Left forelimb (tissue), 1 donor: ENCODE measurements at regions not wholly inside any gene's neighbourhood (a gene's known extent, or its start where the extent isn't known, plus 50 kb on each side); places are given as distances from the start of the nearest gene placed in this dataset.
"Not testable (repeated sequence)": the region's sequence is repeated elsewhere in the genome, so short reads cannot be mapped to it uniquely, and the experiment has no call there.

Experiments used
- DNase-seq: peaks from one replicate; pipeline ENCODE4 v3.0.0-alpha.2; 2018; ENCODE audit warnings: low spot score

DNA sequence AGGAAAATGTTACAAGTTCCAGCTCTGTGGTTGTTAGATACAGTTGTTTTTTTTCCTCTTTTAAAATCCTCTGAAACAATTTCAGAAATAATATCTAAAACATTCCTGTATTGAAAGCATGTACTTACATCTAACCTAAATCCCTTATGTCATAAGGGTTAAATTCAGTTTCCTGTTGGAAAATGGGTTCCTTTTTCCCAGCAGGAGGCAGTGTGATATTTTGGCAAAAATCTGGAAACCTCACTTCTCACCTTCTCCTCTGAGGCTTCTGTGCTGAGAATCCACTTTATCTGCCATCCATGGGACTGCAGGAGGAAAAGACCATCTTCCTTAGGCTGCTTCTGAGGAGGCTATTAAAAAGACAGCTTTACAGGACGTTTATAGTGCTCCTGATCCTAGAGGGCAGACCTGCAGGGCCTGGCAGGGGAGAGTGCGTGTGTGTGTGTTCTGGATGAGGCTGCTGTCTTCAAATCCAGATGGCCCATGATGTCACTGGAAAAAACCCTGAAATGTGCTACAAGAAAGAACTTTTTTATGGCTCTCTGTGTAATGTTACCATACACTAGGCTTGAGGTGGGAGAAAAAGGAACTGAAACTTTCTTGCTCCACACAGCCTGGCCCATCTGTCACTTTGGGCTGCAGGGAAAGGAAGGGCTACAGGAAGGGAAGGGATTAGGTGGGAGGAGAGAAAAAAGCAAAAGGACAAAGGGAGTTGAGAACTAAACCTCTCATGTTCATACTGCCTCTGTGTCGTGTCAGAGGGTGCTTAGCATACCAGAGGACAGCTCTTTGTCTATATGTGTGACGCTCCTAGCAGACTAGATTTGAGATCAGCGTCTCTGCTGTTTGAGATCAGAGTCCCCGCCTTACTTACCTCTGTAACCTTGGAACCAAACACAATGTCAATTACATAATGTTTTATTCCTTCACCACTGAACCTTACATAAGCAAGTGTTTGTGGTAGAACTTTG, 379.2 kb upstream of the SPAG17 start:
- no peak for DNase-seq

DNA sequence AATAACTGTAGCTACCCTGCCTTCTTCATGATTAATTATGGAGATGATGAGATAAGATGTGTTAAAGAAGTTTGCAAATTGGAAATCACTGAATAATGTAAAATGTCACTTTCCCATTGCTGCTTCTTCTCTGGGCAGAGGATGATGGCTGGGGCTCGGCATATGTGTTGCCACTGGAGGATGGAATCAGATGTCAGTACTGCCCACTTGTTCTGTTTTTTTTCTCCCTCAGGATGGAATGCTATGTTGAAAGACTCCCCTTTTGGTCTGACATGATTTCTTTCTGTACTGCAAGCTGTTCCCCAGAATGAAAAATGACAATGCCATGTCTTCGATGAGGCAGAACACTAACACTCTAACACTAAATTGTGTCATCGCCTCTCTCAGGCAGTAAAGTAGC, 373.9 kb upstream of the SPAG17 start:
- no peak for DNase-seq

- DNase-seq, result no peak
Observed at GRCh38 chr1:118556936-118557335, 371.9 kb upstream of the SPAG17 start.

DNA sequence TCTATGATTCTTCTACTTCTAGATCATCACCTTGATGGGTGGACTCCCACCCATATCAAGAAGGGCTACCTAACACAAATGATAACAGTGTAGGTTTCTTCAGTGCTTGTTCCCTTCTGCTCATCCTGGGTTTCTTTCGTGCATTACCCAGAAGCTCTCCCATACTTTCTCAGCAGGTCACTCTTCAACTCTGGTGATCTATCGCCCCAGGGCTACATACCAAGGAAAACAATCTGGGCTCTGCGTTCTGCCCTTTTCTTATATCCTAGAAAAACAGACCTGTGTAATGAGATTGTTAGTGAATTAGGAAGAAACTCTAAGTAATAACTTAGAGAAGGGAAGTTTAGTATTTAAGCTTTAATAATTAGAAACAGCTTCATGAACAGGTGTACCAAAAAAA, 370.6 kb upstream of the SPAG17 start:
- DNase-seq, result no peak

DNA sequence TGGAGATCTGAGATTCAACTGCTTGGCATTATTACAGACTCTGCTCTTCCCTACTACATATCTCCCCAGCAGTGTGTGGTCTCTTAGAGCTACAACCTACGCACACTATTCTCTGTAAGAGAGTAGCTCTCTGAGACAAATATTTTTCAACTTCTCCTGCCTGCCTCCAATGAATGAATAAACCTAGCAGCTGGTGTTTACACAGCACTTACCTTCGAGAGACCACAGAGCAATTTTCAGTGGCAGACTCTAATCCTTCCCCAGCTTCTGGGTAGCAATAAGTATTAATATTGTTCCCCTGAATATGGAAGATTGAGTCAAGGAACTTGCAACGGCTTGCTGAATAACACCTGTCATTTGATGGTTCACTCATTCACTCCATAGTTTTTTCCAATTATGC, 350.9 kb upstream of the SPAG17 start:
- no peak for DNase-seq

DNA sequence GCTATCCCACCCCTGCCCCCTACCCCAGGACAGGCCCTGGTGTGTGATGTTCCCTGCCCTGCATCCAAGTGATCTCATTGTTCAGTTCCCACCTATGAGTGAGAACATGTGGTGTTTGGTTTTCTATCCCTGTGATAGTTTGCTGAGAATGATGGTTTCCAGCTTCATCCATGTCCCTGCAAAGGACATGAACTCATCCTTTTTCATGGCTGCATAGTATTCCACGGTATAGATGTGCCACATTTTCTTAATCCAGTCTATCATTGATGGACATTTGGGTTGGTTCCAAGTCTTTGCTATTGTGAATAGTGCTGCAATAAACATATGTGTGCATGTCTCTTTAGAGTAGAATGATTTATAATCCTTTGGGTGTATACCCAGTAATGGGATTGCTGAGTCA, 326.9 kb upstream of the SPAG17 start:
- DNase-seq, result not testable (repeated sequence)

DNA sequence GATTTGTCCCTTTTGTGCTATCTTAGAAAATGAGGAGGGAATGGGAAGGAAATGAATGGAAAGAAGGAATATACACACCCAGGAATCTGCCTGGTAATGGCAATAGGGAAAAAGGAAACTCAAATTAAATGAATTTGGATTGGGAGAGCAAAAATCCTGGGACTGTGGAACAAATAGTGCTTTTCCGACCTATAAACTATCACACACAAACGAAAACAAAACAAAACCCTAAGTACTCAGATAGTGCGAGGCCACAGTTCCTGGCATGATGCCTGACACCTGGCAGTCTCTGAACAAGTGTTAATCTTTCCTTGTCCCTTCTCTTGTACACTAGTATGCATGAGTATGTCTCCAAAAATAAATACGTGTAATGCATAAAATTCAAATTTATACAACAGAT, 319.8 kb upstream of the SPAG17 start:
- DNase-seq, result no peak

DNA sequence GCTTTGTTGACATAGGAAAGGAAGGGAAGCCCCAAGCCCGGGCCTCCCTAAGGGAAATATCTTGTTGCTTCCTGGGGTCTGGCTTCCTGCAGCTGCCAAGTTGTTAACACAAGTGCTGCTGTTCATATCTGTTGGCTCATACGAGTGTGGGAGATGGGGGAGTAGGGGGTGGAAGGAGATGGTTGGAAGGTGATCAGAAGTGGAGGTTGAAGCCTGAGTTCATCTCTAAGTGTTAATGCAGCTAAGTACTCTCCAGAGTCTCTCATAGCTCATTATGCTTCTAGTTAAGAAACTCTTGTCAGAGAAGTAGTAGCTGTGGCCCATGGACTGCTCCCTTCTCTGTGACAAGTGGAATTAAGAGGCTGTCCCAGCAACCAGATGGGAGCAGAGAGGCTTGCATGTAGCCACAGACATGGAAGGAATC, 319.2 kb upstream of the SPAG17 start:
- no peak for DNase-seq

GRCh38 chr1:118503752-118504151, 318.7 kb upstream of the SPAG17 start:
- DNase-seq, result no peak

DNA sequence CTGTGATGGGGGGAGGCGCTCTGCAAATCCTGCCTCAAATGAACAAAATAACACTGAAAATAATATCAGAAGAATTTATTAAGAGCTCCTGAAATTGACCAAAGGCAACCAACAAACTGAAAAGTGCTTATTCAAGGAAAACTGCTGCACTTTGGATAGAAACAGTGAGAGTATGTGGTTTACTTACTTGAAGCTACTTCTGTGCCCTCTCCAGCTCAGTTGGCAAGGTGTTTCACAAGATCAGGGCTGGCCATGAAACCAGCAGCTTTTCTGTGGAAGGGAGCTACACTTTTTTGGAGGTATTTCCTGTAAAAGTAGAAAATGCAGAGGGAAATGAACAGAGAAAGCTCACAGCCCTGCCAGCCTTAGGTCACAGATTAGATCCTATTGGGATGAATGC, 310.0 kb upstream of the SPAG17 start:
- DNase-seq, result no peak

DNA sequence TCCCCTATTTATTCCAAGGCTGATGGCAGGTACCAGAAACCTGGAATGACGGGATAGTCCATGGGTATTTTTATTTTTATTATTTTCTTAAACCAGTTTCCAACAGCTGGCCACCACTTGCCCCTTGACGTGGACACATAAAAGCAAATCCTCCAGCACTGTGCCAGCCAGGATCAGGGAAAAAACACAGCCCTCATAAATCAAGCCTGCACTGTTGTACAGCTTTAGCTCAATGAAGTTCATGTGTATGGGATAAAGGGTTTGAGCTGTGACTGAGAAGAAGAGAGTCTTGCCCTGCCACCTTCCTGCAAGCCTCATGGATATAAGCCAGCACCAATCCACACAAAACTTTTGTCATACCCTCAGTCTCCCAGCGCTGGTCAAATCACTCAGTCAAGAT, 303.8 kb upstream of the SPAG17 start:
- DNase-seq, result no peak

GRCh38 chr1:118487932-118488331, 302.9 kb upstream of the SPAG17 start:
- no peak for DNase-seq

GRCh38 chr1:118487091-118487490, 302.1 kb upstream of the SPAG17 start:
- DNase-seq, result no peak

- no peak for DNase-seq
Observed at GRCh38 chr1:118486199-118486598, 301.2 kb upstream of the SPAG17 start.

GRCh38 chr1:118485757-118486156, 300.7 kb upstream of the SPAG17 start:
- no peak for DNase-seq

- no peak for DNase-seq
Observed at GRCh38 chr1:118484893-118485292, 299.9 kb upstream of the SPAG17 start.

DNA sequence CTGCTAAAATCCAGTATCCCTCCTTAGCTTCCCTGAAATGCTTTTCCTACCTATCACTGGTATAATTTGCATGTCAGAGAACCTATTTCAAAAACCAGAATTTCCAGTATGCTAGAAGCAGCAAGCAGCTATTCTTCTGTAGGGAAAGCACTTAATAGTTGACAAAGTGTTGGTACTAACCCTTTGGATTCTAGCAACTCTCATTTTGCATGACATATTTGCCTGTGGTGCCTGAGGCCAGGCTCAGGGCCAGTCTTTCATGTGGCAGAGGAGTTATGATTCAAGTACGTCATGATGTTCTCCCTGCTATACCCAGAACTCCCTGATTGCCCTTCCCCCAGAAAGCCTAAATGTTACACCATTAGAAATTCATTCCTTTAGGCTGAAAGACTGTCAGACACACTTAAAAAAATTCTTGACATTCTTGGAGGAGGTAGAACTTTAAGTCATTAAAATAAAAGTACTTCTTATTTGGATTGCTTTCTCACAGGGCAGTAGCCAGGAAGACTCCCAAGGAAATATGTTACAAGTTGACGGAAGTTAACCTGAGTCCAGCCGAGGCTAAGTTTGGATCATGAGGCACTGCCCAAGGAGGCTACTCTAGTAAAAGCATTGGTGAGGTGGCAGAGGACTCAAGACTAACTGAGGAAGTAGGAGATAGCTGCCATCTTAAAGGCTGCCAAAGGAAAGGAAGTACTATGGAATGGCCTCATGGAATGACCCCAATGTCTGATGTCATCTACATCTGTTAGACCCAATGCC, 298.4 kb upstream of the SPAG17 start:
- no peak for DNase-seq

DNA sequence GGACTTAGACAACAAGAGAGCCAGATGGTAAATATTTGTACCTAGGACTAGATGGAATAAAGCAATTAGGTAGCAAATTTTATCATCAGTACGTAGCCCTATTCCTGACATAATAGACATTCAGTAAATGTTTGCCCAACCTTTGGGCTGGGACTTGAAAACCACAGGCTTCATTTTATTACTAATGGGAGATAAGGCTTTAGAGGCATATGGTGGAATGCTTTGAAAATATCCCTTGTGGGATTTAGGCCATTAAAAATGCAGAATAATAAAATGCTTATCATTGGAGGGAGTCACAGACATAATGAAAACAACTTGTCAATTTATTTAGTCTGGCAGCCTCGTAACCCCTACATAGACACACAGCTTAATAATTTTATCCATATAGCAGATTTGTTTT, 296.1 kb upstream of the SPAG17 start:
- DNase-seq, result no peak

GRCh38 chr1:118479351-118479750, 294.3 kb upstream of the SPAG17 start:
- no peak for DNase-seq

- no peak for DNase-seq
Observed at GRCh38 chr1:118473825-118474224, 288.8 kb upstream of the SPAG17 start.

DNA sequence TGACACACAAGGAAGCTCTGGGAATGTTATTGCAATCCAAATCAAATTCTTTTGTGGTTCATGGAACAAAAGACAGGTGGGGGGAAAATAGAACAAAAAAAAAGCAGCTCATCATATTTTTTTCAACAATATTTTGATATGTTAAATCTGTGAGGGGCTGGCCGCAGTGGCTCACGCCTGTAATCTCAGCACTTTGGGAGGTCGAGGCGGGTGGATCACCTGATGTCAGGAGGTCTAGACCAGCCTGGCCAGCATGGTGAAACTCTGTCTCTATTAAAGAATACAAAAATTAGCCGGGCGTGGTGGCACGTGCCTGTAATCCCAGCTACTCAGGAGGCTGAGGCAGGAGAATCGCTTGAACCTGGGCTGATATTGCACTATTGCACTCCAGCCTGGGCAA, 279.4 kb upstream of the SPAG17 start:
- not testable (repeated sequence) for DNase-seq

GRCh38 chr1:118461154-118461553, 276.1 kb upstream of the SPAG17 start:
- no peak for DNase-seq

- DNase-seq, result no peak
Observed at GRCh38 chr1:118459871-118460270, 274.8 kb upstream of the SPAG17 start.
